ENCODE measurements at regions not wholly inside any gene's neighbourhood (a gene's known extent, or its start where the extent isn't known, plus 50 kb on each side); places are given as distances from the start of the nearest gene placed in this dataset.

DNA sequence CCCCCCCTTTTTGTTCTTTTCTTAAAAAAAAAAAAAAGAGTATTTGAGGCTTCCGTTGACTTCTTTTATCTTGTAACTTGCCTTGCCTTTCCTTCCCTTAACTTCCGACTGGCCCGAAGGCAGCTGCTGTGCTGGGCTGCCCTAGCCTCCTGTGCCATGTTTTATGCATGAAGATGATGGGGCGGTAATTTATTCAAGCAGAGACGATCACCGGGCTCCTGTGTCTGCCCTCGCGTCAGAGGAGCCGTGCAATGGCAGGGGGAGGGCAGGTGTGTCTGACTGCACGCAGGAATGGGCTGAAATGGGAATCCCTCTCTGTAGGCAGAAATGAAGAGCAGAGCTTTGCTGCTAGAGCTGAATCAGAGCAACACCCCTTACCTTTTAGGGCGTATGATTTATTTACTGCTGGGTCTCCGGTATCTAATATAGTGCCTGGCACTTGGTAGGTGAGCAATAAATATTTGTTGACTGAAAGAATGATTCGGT, 106.3 kb upstream of the RIPOR2 start:
- no peak for TF ChIP-seq YY1 (IDR thresholded peaks at IDR 0.05; ENCODE audit: low read depth, low read length)
- TF ChIP-seq SP2 (IDR thresholded peaks at IDR 0.05; ENCODE audit: low read length), result no peak
- no peak for TF ChIP-seq JUND (IDR thresholded peaks at IDR 0.05; ENCODE audit: low read length)
- TF ChIP-seq, protein P1, sequence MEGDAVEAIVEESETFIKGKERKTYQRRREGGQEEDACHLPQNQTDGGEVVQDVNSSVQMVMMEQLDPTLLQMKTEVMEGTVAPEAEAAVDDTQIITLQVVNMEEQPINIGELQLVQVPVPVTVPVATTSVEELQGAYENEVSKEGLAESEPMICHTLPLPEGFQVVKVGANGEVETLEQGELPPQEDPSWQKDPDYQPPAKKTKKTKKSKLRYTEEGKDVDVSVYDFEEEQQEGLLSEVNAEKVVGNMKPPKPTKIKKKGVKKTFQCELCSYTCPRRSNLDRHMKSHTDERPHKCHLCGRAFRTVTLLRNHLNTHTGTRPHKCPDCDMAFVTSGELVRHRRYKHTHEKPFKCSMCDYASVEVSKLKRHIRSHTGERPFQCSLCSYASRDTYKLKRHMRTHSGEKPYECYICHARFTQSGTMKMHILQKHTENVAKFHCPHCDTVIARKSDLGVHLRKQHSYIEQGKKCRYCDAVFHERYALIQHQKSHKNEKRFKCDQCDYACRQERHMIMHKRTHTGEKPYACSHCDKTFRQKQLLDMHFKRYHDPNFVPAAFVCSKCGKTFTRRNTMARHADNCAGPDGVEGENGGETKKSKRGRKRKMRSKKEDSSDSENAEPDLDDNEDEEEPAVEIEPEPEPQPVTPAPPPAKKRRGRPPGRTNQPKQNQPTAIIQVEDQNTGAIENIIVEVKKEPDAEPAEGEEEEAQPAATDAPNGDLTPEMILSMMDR (IDR thresholded peaks at IDR 0.05; ENCODE audit: control extremely low read depth in 1 of 3, insufficient read depth in 1 of 3, low read depth in 1 of 3, low read length in 3 of 3), result no peak
- no peak for TF ChIP-seq HDAC2 (IDR thresholded peaks at IDR 0.05; ENCODE audit: borderline replicate concordance in 1 of 2, low read depth in 2 of 2, low read length in 2 of 2)
- no peak for TF ChIP-seq EP300 (IDR thresholded peaks at IDR 0.05; ENCODE audit: borderline replicate concordance in 1 of 2, low read depth in 2 of 2, low read length in 2 of 2)
- TF ChIP-seq SIX5 (IDR thresholded peaks at IDR 0.05; ENCODE audit: low read depth, low read length), result no peak

All from H1 (cell line).